Right cardiac atrium (tissue), 5 donors: ENCODE measurements at regions not wholly inside any gene's neighbourhood (a gene's known extent, or its start where the extent isn't known, plus 50 kb on each side); places are given as distances from the start of the nearest gene placed in this dataset.
"Not testable (repeated sequence)": the region's sequence is repeated elsewhere in the genome, so short reads cannot be mapped to it uniquely, and the experiment has no call there.

Experiments
- ATAC-seq, 2 donors: fragments of 200-7000 bp; cut with Tn5 transposase; one replicate each; pipeline versions ENCODE4 v1.8.0 to v1.9.1; 2020; ENCODE audit warnings: moderate library complexity in 2 of 2, mild to moderate bottlenecking in 1 of 2
- DNase-seq, 3 donors: peaks; one replicate each; pipeline ENCODE4 v3.0.0-alpha.2; 2020
- H3K27ac ChIP-seq: one replicate; pipeline ENCODE4 v1.5.1; 2013; ENCODE audit warnings: mild to moderate bottlenecking, low read length, control low read depth, moderate library complexity
- H3K27me3 ChIP-seq: one replicate; pipeline ENCODE4 v1.6.1; 2013; ENCODE audit not compliant: control insufficient read depth, insufficient read depth
- H3K4me1 ChIP-seq: one replicate; pipeline ENCODE4 v1.6.1; 2013; ENCODE audit warnings: low read length; ENCODE audit not compliant: control insufficient read depth, insufficient read depth
- H3K4me3 ChIP-seq: one replicate; pipeline ENCODE4 v1.5.1; 2013; ENCODE audit warnings: low read length, control low read depth
- H3K9me3 ChIP-seq: one replicate; pipeline ENCODE4 v1.6.1; 2013; ENCODE audit warnings: low read length; ENCODE audit not compliant: control insufficient read depth
- WGBS: extraction: QIAGEN DNeasy Blood & Tissue Kit; methylation state at CpG from one replicate; pipeline ENCODE4 v1.1.7; 2013; 5-methylcytosine and 5-hydroxymethylcytosine counted together
- intact Hi-C, 4 donors: fragments of 100-400 bp; cut with DNase I; formaldehyde crosslinking; loops; one replicate each; pipeline versions ENCODE4 v1.11.0 to v1.14.0; 2022 to 2023
- donor health status: healthy with polysubstance abuse.
- donor health status: DM: no; HTN: yes; CAD: no.
- donor health status: DM: no; HTN: no; CAD: no.
- donor health status: DM: no; HTN: yes; CAD: no; lungs with severe emphysema.
- donor health status: DM: yes; HTN: yes; CAD: no.

DNA sequence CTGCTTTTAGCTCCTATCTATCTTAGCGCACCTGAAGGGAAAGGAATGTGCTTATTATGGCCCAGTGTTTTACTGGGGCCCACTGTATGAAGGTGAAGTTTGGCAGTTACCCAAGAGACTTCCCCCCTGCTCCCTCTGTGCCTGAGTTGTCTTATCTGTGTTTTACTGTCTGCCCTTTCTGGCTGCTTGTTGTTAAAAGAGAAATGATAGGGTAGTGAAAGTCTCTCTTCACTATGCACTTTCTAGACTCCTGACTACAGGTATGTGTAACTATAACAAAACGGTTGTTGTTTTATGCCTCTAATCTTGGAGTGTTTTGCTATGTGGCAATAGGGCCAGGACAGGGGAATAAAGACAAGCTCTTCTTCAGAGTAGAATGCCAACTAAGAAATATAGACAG is 326.9 kb downstream of the KIF20B start:
- intact Hi-C loops = no loop called here
- 59% methylated on average over 2 of the region's 2 CpGs for WGBS
- Histone ChIP-seq H3K27me3 (no peaks in the 10 kb centered on the region), H3K9me3 (no peaks in the 10 kb centered on the region), H3K4me3 (no peak overlapping the region), H3K4me1 (no peaks in the 10 kb centered on the region), H3K27ac (no peak overlapping the region)
- DNase-seq (no peak), ATAC-seq (no peak)

DNA sequence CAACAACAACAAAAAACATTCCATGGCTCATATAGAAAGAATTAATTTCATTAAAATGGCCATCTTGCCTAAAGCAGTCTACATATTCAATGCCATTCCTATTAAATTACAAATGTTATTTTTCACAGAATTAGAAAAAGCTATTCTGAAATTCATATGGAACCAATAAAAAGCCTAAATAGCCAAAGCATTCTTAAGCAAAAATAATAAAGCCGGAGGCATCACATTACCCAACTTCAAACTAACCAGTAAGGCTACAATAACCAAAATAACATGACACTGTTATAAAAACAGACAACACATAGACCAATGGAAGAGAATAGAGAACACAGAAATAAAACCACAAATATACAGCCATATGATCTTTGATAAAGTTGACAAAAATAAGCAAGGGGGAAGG is 330.4 kb downstream of the KIF20B start:
- Histone ChIP-seq H3K9me3 (no peaks in the 10 kb centered on the region), H3K27me3 (no peaks in the 10 kb centered on the region), H3K4me1 (no peaks in the 10 kb centered on the region), H3K27ac (no peak overlapping the region), H3K4me3 (no peak overlapping the region)
- intact Hi-C loops = no loop called here
- ATAC-seq (no peak), DNase-seq (no peak)
- 97% methylated on average over 1 of the region's 1 CpG for WGBS

DNA sequence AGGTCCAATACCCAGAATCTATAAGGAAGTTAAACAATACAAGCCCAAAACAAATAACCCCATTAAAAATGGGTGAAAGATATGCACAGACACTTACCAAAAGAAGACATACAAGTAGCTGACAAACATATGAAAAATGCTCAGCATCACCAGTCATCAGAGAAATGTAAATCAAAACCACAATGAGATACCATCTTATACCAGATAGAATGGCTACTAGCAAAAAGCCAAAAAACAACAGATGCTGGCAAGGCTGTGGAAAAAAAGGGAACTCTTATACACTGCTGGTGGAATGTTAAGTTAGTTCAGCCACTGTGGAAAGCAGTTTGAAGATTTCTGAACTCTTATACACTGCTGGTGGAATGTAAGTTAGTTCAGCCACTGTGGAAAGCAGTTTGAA is 331.1 kb downstream of the KIF20B start:
- ATAC-seq (no peak), DNase-seq (no peak)
- H3K4me3 ChIP-seq = no peak overlapping the region
- no peak overlapping the region for H3K27ac ChIP-seq
- intact Hi-C loops = no loop called here
- H3K27me3 ChIP-seq = no peaks in the 10 kb centered on the region
- no peaks in the 10 kb centered on the region for H3K9me3 ChIP-seq
- no peaks in the 10 kb centered on the region for H3K4me1 ChIP-seq

DNA sequence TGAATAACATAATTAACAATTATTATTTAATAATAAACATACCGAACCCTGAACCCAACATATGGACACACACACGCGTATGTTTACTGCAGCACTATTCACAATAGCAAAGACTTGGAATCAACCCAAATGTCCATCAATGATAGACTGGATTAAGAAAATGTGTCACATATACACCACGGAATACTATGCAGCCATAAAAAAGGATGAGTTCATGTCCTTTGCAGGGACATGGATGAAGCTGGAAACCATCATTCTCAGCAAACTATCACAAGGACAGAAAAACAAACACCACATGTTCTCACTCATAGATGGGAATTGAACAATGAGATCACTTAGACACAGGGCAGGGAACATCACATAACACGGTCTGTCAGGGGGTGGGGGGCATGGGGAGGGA is 333.5 kb downstream of the KIF20B start:
- DNase-seq, H3K4me1 ChIP-seq, H3K27me3 ChIP-seq, H3K27ac ChIP-seq, ATAC-seq, H3K9me3 ChIP-seq, H3K4me3 ChIP-seq, intact Hi-C loops: not testable (repeated sequence)
- WGBS = 83% methylated on average over 5 of the region's 5 CpGs

DNA sequence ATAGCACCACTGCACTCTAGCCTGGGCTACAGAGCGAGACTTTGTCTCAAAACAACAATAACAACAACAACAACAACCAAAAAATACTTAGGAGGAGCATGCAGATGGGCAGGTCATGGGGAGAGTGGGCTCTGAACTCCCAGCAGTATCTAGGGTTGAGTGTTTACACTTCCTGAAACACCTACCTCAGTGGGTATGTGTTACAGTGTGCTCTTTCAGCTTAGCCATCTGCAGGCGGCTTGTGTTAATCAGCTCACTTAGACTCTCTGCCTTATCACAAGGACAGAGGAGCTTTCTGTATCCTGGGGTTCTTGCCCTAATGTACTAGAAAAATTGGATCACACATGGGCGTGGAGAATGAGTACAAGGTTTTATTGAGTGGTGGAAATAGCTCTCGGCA is 340.2 kb downstream of the KIF20B start:
- H3K9me3 ChIP-seq = no peaks in the 10 kb centered on the region
- peak in 1 of 3 donors; percentile 32 for DNase-seq
- intact Hi-C loops = no loop called here
- no peak overlapping the region for H3K4me3 ChIP-seq
- peak overlapping the region; percentile 25 for H3K27ac ChIP-seq
- ATAC-seq = peak; percentile 51 to 85
- H3K4me1 ChIP-seq = no peaks in the 10 kb centered on the region
- no peaks in the 10 kb centered on the region for H3K27me3 ChIP-seq
- WGBS = 55% methylated on average over 4 of the region's 4 CpGs

DNA sequence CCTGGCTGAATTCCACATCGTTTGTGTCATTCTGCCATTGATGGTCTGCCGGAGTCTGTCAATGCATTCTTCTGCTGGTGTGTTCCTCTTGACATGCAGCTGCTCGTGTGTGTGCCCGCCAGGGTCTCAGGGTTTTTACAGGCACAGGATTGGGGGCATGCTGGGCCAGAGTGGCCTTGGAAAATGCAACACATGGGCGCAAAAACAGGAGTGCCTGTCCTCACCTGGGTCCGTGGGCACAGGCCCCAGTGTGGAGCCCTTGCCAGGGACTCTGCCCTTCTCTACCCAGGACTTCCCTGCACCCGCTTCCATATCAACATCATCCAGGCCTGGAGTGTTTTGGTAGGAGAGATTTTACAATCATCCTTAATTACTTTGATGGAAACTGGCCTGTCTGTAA is 340.7 kb downstream of the KIF20B start:
- intact Hi-C loops = no loop called here
- Histone ChIP-seq H3K4me3 (no peak overlapping the region), H3K9me3 (no peaks in the 10 kb centered on the region), H3K4me1 (no peaks in the 10 kb centered on the region), H3K27ac (peak overlapping the region; percentile 25), H3K27me3 (no peaks in the 10 kb centered on the region)
- WGBS = 61% methylated on average over 7 of the region's 7 CpGs
- ATAC-seq = peak in 1 of 2 donors; percentile 51
- peak in 1 of 3 donors; percentile 52 for DNase-seq

DNA sequence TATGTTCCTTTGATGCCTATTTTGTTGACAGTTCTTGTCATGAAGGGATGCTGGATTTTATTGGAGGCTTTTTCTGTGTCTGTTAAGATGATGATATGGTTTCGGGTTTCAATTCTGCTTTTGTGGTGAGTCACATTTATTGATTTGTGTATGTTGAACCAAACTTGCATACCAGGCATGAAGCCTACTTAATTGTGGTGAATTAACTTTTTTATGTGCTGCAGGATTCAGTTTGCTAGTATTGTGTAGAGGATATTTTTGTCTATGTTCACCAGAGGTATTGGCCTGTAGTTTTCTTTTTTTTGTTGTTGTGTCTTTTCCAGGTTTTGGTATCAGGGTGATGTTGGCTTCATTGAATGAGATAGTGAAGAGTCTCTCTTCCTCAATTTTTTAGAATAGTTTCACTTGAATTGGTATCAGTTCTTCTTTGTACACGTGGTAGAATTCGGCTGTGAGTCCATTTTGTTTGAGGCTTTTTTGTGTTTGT is 345.9 kb downstream of the KIF20B start:
- Histone ChIP-seq H3K27me3 (no peaks in the 10 kb centered on the region), H3K4me1 (no peaks in the 10 kb centered on the region), H3K4me3 (no peak overlapping the region), H3K27ac (no peak overlapping the region), H3K9me3 (no peaks in the 10 kb centered on the region)
- intact Hi-C loops = no loop called here
- WGBS = 62% methylated on average over 3 of the region's 3 CpGs
- no peak for ATAC-seq
- DNase-seq = no peak

DNA sequence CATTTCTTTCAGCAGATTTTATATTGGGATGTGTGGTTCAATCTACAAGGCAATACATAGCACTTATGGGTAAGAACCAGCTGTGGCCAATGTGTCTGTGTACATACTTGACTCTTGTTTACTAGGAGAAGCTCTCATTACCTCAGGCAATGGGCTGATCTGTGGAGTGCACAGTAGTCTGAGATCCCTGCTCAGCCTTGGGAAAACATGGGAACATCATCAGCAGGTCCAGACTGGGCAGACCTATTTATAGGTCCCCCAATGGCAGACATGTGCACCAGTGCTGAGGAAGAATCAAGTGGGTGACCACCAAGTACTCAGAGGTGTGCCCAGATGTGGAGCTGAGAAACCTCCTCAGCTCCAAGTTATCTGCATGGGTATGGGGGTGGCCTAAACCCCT is 349.7 kb downstream of the KIF20B start:
- H3K9me3 ChIP-seq = no peaks in the 10 kb centered on the region
- DNase-seq = no peak
- H3K27ac ChIP-seq = peak overlapping the region; percentile 66
- intact Hi-C loops = no loop called here
- no peaks in the 10 kb centered on the region for H3K4me1 ChIP-seq
- H3K4me3 ChIP-seq = no peak overlapping the region
- ATAC-seq = peak in 1 of 2 donors; percentile 49
- H3K27me3 ChIP-seq = no peaks in the 10 kb centered on the region

DNA sequence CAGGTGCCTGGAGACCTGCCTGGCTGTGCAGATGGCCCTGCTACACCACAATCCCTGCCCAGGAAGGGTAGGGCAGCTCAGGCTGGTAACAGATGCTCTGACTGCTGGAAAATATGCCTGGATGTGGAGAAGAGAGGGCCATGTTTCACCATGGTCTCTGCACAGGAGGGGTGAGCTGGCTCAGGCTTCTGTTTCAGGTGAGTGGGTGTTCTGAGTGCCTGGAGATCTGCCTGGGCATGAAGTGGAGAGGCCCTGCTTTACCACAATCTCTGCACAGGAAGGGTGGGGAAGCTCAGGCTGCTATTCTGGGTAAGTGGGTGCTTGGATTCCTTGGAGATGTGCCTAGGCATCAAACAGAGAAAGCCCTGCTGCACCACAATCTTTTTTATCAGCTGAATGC is 350.1 kb downstream of the KIF20B start:
- Histone ChIP-seq H3K27ac (peak overlapping the region; percentile 66), H3K4me3 (no peak overlapping the region), H3K27me3 (no peaks in the 10 kb centered on the region), H3K4me1 (no peaks in the 10 kb centered on the region), H3K9me3 (no peaks in the 10 kb centered on the region)
- ATAC-seq (peak; percentile 61 to 93), DNase-seq (peak in 2 of 3 donors; percentile 46 to 59)
- intact Hi-C loops = no loop called here

DNA sequence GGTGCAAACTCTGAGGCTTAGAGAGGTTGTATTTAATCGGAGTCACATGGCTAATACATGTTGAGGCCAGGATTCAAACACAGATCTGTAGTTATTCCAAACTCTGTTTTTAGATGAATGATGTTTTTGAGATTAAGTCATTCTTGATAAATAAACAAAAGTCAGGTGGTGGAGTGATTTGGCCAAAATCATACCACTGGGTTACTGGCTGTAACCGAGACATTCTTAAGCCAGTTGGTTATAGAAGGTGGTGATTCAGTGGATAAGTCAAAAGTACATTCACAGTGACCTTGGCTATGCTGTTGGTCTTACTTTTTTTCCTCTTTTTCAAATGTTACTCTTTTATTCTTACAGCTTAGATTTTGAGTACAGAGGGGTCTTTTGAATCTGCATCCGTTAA is 361.4 kb downstream of the KIF20B start:
- Histone ChIP-seq H3K4me3 (no peak overlapping the region), H3K9me3 (no peaks in the 10 kb centered on the region), H3K4me1 (no peaks in the 10 kb centered on the region), H3K27me3 (no peaks in the 10 kb centered on the region), H3K27ac (no peak overlapping the region)
- intact Hi-C loops = no loop called here
- DNase-seq (no peak), ATAC-seq (no peak)
- 70% methylated on average over 3 of the region's 3 CpGs for WGBS

DNA sequence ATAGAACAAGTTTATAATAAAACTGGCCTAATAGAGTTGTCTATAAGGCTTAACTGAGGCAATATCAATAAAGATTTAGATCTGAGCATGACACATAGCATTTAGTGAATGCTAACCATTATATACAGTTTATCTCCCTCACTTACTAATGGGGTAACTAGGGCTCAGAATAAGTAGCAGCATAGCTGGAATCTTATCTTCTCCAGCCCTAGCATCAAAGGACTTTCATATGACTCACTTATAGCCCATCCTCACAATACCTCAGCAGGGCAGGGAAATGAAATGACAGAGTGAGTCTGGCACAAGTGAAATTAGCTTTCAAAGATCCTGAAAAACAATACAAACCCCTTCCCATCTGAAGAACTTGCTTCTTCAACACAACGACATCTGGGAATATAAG is 362.9 kb downstream of the KIF20B start:
- no peak overlapping the region for H3K27ac ChIP-seq
- 78% methylated on average over 1 of the region's 1 CpG for WGBS
- ATAC-seq = no peak
- intact Hi-C loops = no loop called here
- no peaks in the 10 kb centered on the region for H3K4me1 ChIP-seq
- H3K9me3 ChIP-seq = no peaks in the 10 kb centered on the region
- DNase-seq = no peak
- H3K4me3 ChIP-seq = no peak overlapping the region
- no peaks in the 10 kb centered on the region for H3K27me3 ChIP-seq

DNA sequence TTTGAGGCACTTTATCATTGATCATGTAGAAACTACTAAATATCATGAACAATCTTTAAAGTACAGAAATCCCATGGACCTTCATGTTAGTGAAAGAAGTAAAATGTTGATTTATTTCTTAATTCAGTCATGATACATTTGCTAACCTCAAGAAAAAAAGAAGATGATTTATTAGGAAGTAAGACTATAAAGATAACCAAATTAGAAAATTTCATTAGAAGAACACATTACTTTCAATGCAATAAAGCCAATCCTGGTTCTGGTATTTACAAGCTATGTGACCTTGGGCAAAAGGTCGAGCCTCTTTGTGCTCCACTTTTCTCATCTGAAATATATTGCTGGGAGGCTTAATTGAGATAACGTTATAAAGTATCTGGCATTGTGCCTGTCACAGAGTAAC is 365.0 kb downstream of the KIF20B start:
- H3K9me3 ChIP-seq = no peaks in the 10 kb centered on the region
- intact Hi-C loops = no loop called here
- H3K4me1 ChIP-seq = no peaks in the 10 kb centered on the region
- DNase-seq = no peak
- WGBS = 56% methylated on average over 2 of the region's 2 CpGs
- no peaks in the 10 kb centered on the region for H3K27me3 ChIP-seq
- H3K27ac ChIP-seq = no peak overlapping the region
- no peak overlapping the region for H3K4me3 ChIP-seq
- ATAC-seq = no peak
